H1 (cell line): ENCODE measurements at regions not wholly inside any gene's neighbourhood (a gene's known extent, or its start where the extent isn't known, plus 50 kb on each side); places are given as distances from the start of the nearest gene placed in this dataset.

Experiments
- CTCF ChIA-PET: fragments of 300-600 bp; sonication (Branson Sonifier 250); formaldehyde crosslinking; loops from one replicate; lab custom pipeline; 2021; ENCODE audit not compliant: partially characterized antibody; lab: Charles Lee
- POLR2A ChIA-PET: fragments of 300-600 bp; sonication (Branson Sonifier 250); formaldehyde crosslinking; loops from one replicate; lab custom pipeline; 2021; ENCODE audit warnings: inconsistent platforms; ENCODE audit not compliant: partially characterized antibody; lab: Charles Lee
- DNase-seq, 2 experiments: peaks; one replicate each; pipeline versions ENCODE4 v3.0.0 to v3.0.0-alpha.2; 2010 to 2022; ENCODE audit warnings: low spot score in 2 of 2, low read depth in 1 of 2, mixed read lengths in 1 of 2
- FAIRE-seq: peaks from 2 replicates; lab custom pipeline; 2011; peaks lifted over from hg19 to GRCh38; lab: Jason Lieb, UNC
- H2AFZ ChIP-seq: 2 replicates; pipeline ENCODE4 v1.8.1; 2012; ENCODE audit warnings: low read length, inconsistent platforms
- H2AK5ac ChIP-seq: 2 replicates; pipeline ENCODE4 v1.6.1; 2013; ENCODE audit warnings: low read depth, low read length
- H2BK120ac ChIP-seq: replicated peaks from 2 replicates; pipeline ENCODE3; 2013; ENCODE audit warnings: low read depth, low read length, inconsistent platforms
- H2BK12ac ChIP-seq: 2 replicates; pipeline ENCODE4 v1.6.1; 2013; ENCODE audit warnings: low read depth, low read length
- H2BK15ac ChIP-seq: 2 replicates; pipeline ENCODE4 v1.6.1; 2013; ENCODE audit warnings: low read length
- H2BK20ac ChIP-seq: 2 replicates; pipeline ENCODE4 v1.6.1; 2013; ENCODE audit warnings: low read length
- H2BK5ac ChIP-seq: 2 replicates; pipeline ENCODE4 v1.6.1; 2013; ENCODE audit warnings: low read depth, low read length
- H3K14ac ChIP-seq: 2 replicates; pipeline ENCODE4 v1.6.1; 2013; ENCODE audit warnings: inconsistent platforms; ENCODE audit not compliant: insufficient read length
- H3K18ac ChIP-seq: 2 replicates; pipeline ENCODE4 v1.6.1; 2013; ENCODE audit warnings: low read length; ENCODE audit errors: extremely low read depth
- H3K23ac ChIP-seq: 2 replicates; pipeline ENCODE4 v1.6.1; 2013; ENCODE audit warnings: inconsistent platforms; ENCODE audit not compliant: insufficient read length
- H3K23me2 ChIP-seq: 2 replicates; pipeline ENCODE4 v1.6.1; 2013; ENCODE audit warnings: low read depth, low read length
- H3K27ac ChIP-seq: 2 replicates; pipeline ENCODE4 v1.6.1; 2011; ENCODE audit warnings: low read depth, low read length, inconsistent platforms
- H3K27me3 ChIP-seq, 4 experiments: replicated peaks in 1 of 4; 1 replicate in 1 of 4; 2 replicates in 3 of 4; pipeline versions ENCODE4 v1.6.1 to v1.8.1; 2011 to 2013; ENCODE audit warnings: low read length in 3 of 4, mild to moderate bottlenecking in 3 of 4, inconsistent platforms in 2 of 4, mixed read lengths in 2 of 4, moderate library complexity in 1 of 4; ENCODE audit not compliant: control insufficient read depth in 3 of 4, insufficient read depth in 3 of 4; ENCODE audit errors: extremely low read depth in 1 of 4
- H3K36me3 ChIP-seq, 4 experiments: 2 replicates each; pipeline versions ENCODE4 v1.6.1 to v1.8.1; 2011 to 2013; ENCODE audit warnings: mild to moderate bottlenecking in 4 of 4, low read length in 3 of 4, moderate library complexity in 2 of 4, control low read depth in 1 of 4, inconsistent platforms in 1 of 4; ENCODE audit not compliant: insufficient read depth in 4 of 4, control insufficient read depth in 2 of 4
- H3K4ac ChIP-seq: replicated peaks from 2 replicates; pipeline ENCODE3; 2013; ENCODE audit warnings: low read length, low read depth, mixed read lengths, inconsistent platforms; ENCODE audit not compliant: insufficient read length
- H3K4me1 ChIP-seq, 4 experiments: replicated peaks in 1 of 4; 1 replicate in 1 of 4; 2 replicates in 3 of 4; pipeline versions ENCODE4 v1.6.1 to v1.8.1; 2011 to 2013; ENCODE audit warnings: low read length in 3 of 4, inconsistent platforms in 2 of 4, mixed read lengths in 1 of 4; ENCODE audit not compliant: insufficient read depth in 4 of 4, control insufficient read depth in 3 of 4
- H3K4me2 ChIP-seq, 2 experiments: 2 replicates each; pipeline versions ENCODE4 v1.6.1 to v1.8.1; 2011 to 2013; ENCODE audit warnings: low read depth in 2 of 2, low read length in 2 of 2, control low read depth in 1 of 2, inconsistent platforms in 1 of 2, mild to moderate bottlenecking in 1 of 2; ENCODE audit not compliant: insufficient read depth in 1 of 2
- H3K4me3 ChIP-seq, 4 experiments: fragments of 200-600, 300-600 bp in 1 of 4; sonication (generic), shearing (Covaris generic), sonication (Bioruptor Twin) in 1 of 4; 2 replicates each; pipeline versions ENCODE4 v1.5.1 to v1.8.1; 2011 to 2016; ENCODE audit warnings: low read length in 4 of 4, low read depth in 3 of 4, control low read depth in 2 of 4, inconsistent platforms in 2 of 4, mild to moderate bottlenecking in 2 of 4, mixed read lengths in 1 of 4, moderate library complexity in 1 of 4; ENCODE audit not compliant: insufficient read depth in 2 of 4; ENCODE audit errors: extremely low read depth in 1 of 4
- H3K56ac ChIP-seq: replicated peaks from 2 replicates; pipeline ENCODE3; 2013; ENCODE audit warnings: low read depth, mild to moderate bottlenecking, mixed read lengths, low read length, inconsistent platforms; ENCODE audit not compliant: insufficient read length
- H3K79me1 ChIP-seq: 2 replicates; pipeline ENCODE4 v1.6.1; 2013; ENCODE audit warnings: low read depth, low read length, control low read depth
- H3K79me2 ChIP-seq, 2 experiments: 2 replicates each; pipeline versions ENCODE4 v1.6.1 to v1.8.1; 2012 to 2013; ENCODE audit warnings: low read length in 2 of 2, mild to moderate bottlenecking in 2 of 2, inconsistent platforms in 1 of 2; ENCODE audit not compliant: insufficient read depth in 2 of 2, control insufficient read depth in 1 of 2
- H3K9ac ChIP-seq, 4 experiments: replicated peaks in 1 of 4; 1 replicate in 1 of 4; 2 replicates in 3 of 4; pipeline versions ENCODE4 v1.6.1 to v1.8.1; 2011 to 2013; ENCODE audit warnings: low read depth in 3 of 4, low read length in 3 of 4, control low read depth in 2 of 4, mild to moderate bottlenecking in 2 of 4, moderate library complexity in 2 of 4, inconsistent platforms in 1 of 4; ENCODE audit errors: extremely low read depth in 1 of 4
- H3K9me3 ChIP-seq, 2 experiments: 2 replicates each; pipeline versions ENCODE4 v1.6.1 to v1.8.1; 2012 to 2013; ENCODE audit warnings: mild to moderate bottlenecking in 2 of 2, moderate library complexity in 2 of 2, control low read depth in 1 of 2, inconsistent platforms in 1 of 2, low read depth in 1 of 2, low read length in 1 of 2, mixed read lengths in 1 of 2; ENCODE audit not compliant: insufficient read depth in 2 of 2
- H4K20me1 ChIP-seq, 2 experiments: replicated peaks in 1 of 2; 2 replicates each; pipeline versions ENCODE3 to v1.8.1; 2011 to 2013; ENCODE audit warnings: inconsistent platforms in 2 of 2, low read length in 2 of 2, mild to moderate bottlenecking in 1 of 2; ENCODE audit not compliant: insufficient read depth in 2 of 2, control insufficient read depth in 1 of 2
- H4K5ac ChIP-seq: 2 replicates; pipeline ENCODE4 v1.6.1; 2013; ENCODE audit warnings: low read length, low read depth, mixed read lengths, inconsistent platforms; ENCODE audit not compliant: insufficient read length
- H4K8ac ChIP-seq: 2 replicates; pipeline ENCODE4 v1.8.0; 2013; ENCODE audit warnings: mild to moderate bottlenecking, moderate library complexity, low read length, inconsistent platforms; ENCODE audit not compliant: insufficient read depth; ENCODE audit errors: extremely low read depth
- H4K91ac ChIP-seq: replicated peaks from 2 replicates; pipeline ENCODE3; 2013; ENCODE audit warnings: low read length, mixed read lengths, inconsistent platforms; ENCODE audit not compliant: insufficient read length
- BRCA1 ChIP-seq: IDR thresholded peaks from 2 replicates; pipeline ENCODE4 v1.6.1; 2012; ENCODE audit warnings: low read depth, low read length, improper control_type of control experiment
- CHD1 ChIP-seq: IDR thresholded peaks from 2 replicates; pipeline ENCODE4 v1.6.1; 2012; ENCODE audit warnings: low read depth, low read length, improper control_type of control experiment
- CTBP2 ChIP-seq: IDR thresholded peaks from 2 replicates; pipeline ENCODE4 v1.7.0; 2011; ENCODE audit warnings: borderline replicate concordance, mild to moderate bottlenecking, moderate library complexity, mixed read lengths, low read length; ENCODE audit not compliant: insufficient read depth, insufficient read length
- GABPA ChIP-seq: IDR thresholded peaks from 2 replicates; pipeline ENCODE4 v1.6.1; 2011; ENCODE audit warnings: mild to moderate bottlenecking, low read length, moderate library complexity, borderline replicate concordance; ENCODE audit not compliant: insufficient read depth
- POU5F1 ChIP-seq: IDR thresholded peaks from 2 replicates; pipeline ENCODE4 v1.6.1; 2011; ENCODE audit warnings: low read depth, mild to moderate bottlenecking, low read length, moderate library complexity
- RFX5 ChIP-seq: IDR thresholded peaks from 2 replicates; pipeline ENCODE4 v1.6.1; 2011; ENCODE audit warnings: low read depth, low read length, improper control_type of control experiment, borderline replicate concordance
- SIN3A ChIP-seq, 2 experiments: IDR thresholded peaks in 1 of 2; conservative IDR thresholded peaks in 1 of 2; 2 replicates each; pipeline ENCODE4 v1.6.1; 2011 to 2012; ENCODE audit warnings: low read length in 2 of 2, improper control_type of control experiment in 1 of 2, low read depth in 1 of 2, mild to moderate bottlenecking in 1 of 2
- SIX5 ChIP-seq: IDR thresholded peaks from 2 replicates; pipeline ENCODE4 v1.6.1; 2011; ENCODE audit warnings: mild to moderate bottlenecking, low read depth, low read length
- SRF ChIP-seq: IDR thresholded peaks from 2 replicates; pipeline ENCODE4 v1.6.1; 2011; ENCODE audit warnings: mild to moderate bottlenecking, low read depth, low read length, moderate library complexity
- TBP ChIP-seq: IDR thresholded peaks from 2 replicates; pipeline ENCODE4 v1.6.1; 2011; ENCODE audit warnings: low read depth, low read length, improper control_type of control experiment
- TEAD4 ChIP-seq: IDR thresholded peaks from 2 replicates; pipeline ENCODE4 v1.6.1; 2012; ENCODE audit warnings: low read depth, low read length, inconsistent platforms, mixed read lengths
- WGBS, 2 experiments: shearing (Covaris generic) in 1 of 2; methylation state at CpG; one replicate each; pipeline versions ENCODE4 v1.1.6 to v1.1.7; 2013 to 2015; ENCODE audit warnings: low lambda C conversion rate in 2 of 2, mixed read lengths in 2 of 2, inconsistent platforms in 1 of 2, low coverage in 1 of 2, missing lambda C conversion rate in 1 of 2; ENCODE audit not compliant: insufficient replicate concordance in 2 of 2, insufficient coverage in 1 of 2, insufficient read length in 1 of 2; ENCODE audit errors: extremely low coverage in 1 of 2, missing lambda C conversion rate in 1 of 2; 5-methylcytosine and 5-hydroxymethylcytosine counted together
- TF ChIP-seq, protein P1 (sequence below), 3 experiments: IDR thresholded peaks; 1 replicate in 2 of 3; 2 replicates in 1 of 3; pipeline versions ENCODE4 v1.5.1 to v1.6.1; 2011; ENCODE audit warnings: low read length in 3 of 3, mild to moderate bottlenecking in 3 of 3, inconsistent platforms in 2 of 3, low read depth in 1 of 3, moderate library complexity in 1 of 3; ENCODE audit not compliant: insufficient read depth in 1 of 3; ENCODE audit errors: control extremely low read depth in 1 of 3

- Histone ChIP-seq H3K4ac (no peak overlapping the region), H3K4me3 (no peak overlapping the region), H3K23ac (no peak overlapping the region), H4K5ac (no peak overlapping the region), H2AK5ac (no peak overlapping the region), H4K91ac (no peak overlapping the region), H3K79me2 (no peaks in the 10 kb centered on the region), H2AFZ (0 out of 2 replicates have a peak overlapping the region, but pooled peaks have one; percentile 10), H3K18ac (no peak overlapping the region), H3K56ac (no peak overlapping the region), H3K4me2 (no peak overlapping the region), H4K8ac (no peak overlapping the region), H3K36me3 (no peaks in the 10 kb centered on the region), H2BK20ac (no peak overlapping the region), H2BK5ac (no peak overlapping the region), H3K14ac (no peak overlapping the region), H3K27ac (no peak overlapping the region), H3K79me1 (no peaks in the 10 kb centered on the region), H3K9me3 (no peaks in the 10 kb centered on the region), H2BK15ac (no peak overlapping the region), H4K20me1 (no peaks in the 10 kb centered on the region), H3K4me1 (no peaks in the 10 kb centered on the region), H3K23me2 (no peaks in the 10 kb centered on the region), H3K9ac (no peak overlapping the region), H3K27me3 (peaks cover 0 to 1% (median 0%) of the 10 kb centered on the region in 4 experiments; a peak in 1 of 7 replicates), H2BK12ac (no peak overlapping the region), H2BK120ac (no peak overlapping the region)
- no peak for FAIRE-seq
- WGBS, 2 experiments: 92% methylated on average over 2 of the region's 2 CpGs; no CpG with 5 or more reads in 1 of the 2 experiments
- ChIA-PET CTCF (interaction anchor here (1.4 kb wide), 1 partner anchor 78 kb away, joined by 3 read pairs; no protein-coding TSS in a partner anchor), POLR2A (no interaction called here)
- no peak for DNase-seq
- TF ChIP-seq RFX5: no peak
- no peak for TF ChIP-seq CTBP2
- TF ChIP-seq, protein P1, sequence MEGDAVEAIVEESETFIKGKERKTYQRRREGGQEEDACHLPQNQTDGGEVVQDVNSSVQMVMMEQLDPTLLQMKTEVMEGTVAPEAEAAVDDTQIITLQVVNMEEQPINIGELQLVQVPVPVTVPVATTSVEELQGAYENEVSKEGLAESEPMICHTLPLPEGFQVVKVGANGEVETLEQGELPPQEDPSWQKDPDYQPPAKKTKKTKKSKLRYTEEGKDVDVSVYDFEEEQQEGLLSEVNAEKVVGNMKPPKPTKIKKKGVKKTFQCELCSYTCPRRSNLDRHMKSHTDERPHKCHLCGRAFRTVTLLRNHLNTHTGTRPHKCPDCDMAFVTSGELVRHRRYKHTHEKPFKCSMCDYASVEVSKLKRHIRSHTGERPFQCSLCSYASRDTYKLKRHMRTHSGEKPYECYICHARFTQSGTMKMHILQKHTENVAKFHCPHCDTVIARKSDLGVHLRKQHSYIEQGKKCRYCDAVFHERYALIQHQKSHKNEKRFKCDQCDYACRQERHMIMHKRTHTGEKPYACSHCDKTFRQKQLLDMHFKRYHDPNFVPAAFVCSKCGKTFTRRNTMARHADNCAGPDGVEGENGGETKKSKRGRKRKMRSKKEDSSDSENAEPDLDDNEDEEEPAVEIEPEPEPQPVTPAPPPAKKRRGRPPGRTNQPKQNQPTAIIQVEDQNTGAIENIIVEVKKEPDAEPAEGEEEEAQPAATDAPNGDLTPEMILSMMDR (IDR thresholded peaks at IDR 0.05; ENCODE audit: control extremely low read depth in 1 of 3, insufficient read depth in 1 of 3, low read depth in 1 of 3, low read length in 3 of 3): no peak
- no peak for TF ChIP-seq BRCA1
- no peak for TF ChIP-seq SIN3A (conservative IDR thresholded peaks at IDR 0.05 in 1 of 2, IDR thresholded peaks at IDR 0.05 in 1 of 2; ENCODE audit: low read depth in 1 of 2, low read length in 2 of 2)
- TF ChIP-seq CHD1: no peak
- TF ChIP-seq POU5F1: no peak
- TF ChIP-seq TEAD4: no peak
- TF ChIP-seq TBP: no peak
- no peak for TF ChIP-seq SRF
- TF ChIP-seq GABPA: no peak
- no peak for TF ChIP-seq SIX5
Observed at GRCh38 chr12:87196321-87196720, 832.9 kb downstream of the C12orf50 start.
